ENCODE measurements at regions not wholly inside any gene's neighbourhood (a gene's known extent, or its start where the extent isn't known, plus 50 kb on each side); places are given as distances from the start of the nearest gene placed in this dataset.

DNA sequence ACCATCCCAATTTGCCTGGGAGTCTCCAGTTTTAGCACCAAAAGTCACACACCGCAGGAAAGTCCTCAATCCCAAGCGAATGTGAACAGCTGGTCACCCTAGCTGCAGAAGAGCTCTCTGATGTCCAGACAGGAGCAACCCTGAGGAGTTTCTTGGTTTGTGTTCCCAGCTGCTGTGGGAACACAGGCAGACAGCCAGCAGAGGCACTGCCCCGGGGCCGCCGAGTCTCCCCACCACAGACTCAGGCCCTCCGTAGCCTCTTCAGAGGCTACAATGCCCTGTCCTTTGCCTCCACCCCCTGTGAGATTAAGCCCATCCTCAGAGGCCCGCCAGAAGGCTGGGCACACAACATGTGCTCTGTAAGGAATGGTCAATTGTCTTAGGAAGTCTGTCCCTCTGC, 111.5 kb downstream of the TTC32 start:
- DNase-seq (ENCODE audit: low spot score in 2 of 2) (no peak), ATAC-seq (replicated peaks; ENCODE audit: extremely low read depth, poor library complexity, severe bottlenecking) (no peak)
- Mint-ChIP-seq H3K27ac (ENCODE audit: low read depth) (no peak overlapping the region), H3K36me3 (ENCODE audit: insufficient read depth) (no peaks in the 10 kb centered on the region), H3K27me3 (peaks cover 26% of the 10 kb centered on the region), H3K4me3 (no peak overlapping the region), H3K4me1 (no peaks in the 10 kb centered on the region), H3K9me3 (no peaks in the 10 kb centered on the region)

DNA sequence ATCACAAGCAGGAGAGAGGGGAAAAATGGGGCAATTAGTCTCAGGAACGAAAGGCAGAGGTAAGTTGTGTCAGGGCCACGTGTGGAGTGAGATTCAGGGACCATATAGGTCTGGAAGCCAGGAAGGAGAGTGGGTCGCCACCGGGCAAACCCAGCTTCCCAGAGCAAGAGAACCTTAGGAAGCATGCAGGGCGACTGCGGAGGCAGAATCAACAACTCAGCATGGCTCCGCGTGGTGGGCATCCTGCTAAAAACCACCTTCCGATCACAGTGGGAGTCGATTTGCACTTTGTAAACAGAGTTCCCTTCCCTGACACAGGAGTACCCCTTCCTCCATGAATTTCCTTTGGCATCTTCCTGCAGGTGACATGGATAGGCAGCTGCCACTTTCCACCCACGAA, 114.6 kb downstream of the TTC32 start:
- Mint-ChIP-seq H3K9me3 (no peaks in the 10 kb centered on the region), H3K27ac (ENCODE audit: low read depth) (no peak overlapping the region), H3K36me3 (ENCODE audit: insufficient read depth) (no peaks in the 10 kb centered on the region)

DNA sequence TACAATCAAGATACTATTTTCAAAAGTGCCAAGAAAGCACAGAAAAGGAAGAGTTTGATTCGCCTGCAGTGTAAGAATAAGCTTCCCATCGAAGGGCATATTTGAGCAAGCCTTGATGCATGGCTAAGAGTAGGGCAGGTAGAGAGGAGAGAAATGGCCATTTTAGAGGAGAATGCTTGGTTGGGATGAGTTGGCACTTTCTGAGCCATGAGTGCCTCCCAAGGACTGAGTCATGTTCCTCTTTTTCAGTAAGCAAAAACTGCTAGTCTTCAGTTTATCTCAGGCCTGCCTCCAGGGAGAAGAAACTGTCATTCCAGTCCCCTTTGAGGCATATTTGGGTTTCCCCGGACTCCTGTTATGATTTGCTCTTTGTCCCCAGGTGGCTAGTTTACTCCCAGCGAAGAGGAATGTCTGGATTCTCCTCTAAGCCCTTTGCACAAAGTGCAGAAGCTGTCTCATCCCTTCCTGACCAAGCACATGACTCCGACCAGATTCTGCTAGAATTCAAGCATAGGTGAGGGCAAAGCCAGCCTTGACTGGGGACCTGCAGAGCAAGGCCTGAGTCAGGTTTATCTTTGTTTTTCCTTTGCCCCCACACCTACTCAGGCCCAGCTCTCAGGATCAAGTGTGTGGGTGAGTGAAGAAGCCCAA, 115.2 kb downstream of the TTC32 start:
- DNase-seq (ENCODE audit: low spot score in 2 of 2) = no peak
- Mint-ChIP-seq H3K4me3 (no peak overlapping the region), H3K4me1 (no peaks in the 10 kb centered on the region), H3K36me3 (ENCODE audit: insufficient read depth) (no peaks in the 10 kb centered on the region), H3K27ac (ENCODE audit: low read depth) (no peak overlapping the region), H3K9me3 (no peaks in the 10 kb centered on the region), H3K27me3 (peaks cover 9% of the 10 kb centered on the region)
- no peak for ATAC-seq (replicated peaks; ENCODE audit: extremely low read depth, poor library complexity, severe bottlenecking)

More for the DNA sequence above, 114.6 kb downstream of the TTC32 start:
- Mint-ChIP-seq H3K4me3 (no peak overlapping the region), H3K27me3 (peaks cover 15% of the 10 kb centered on the region), H3K4me1 (no peaks in the 10 kb centered on the region)
- DNase-seq (ENCODE audit: low spot score in 2 of 2) (no peak), ATAC-seq (replicated peaks; ENCODE audit: extremely low read depth, poor library complexity, severe bottlenecking) (no peak)

DNA sequence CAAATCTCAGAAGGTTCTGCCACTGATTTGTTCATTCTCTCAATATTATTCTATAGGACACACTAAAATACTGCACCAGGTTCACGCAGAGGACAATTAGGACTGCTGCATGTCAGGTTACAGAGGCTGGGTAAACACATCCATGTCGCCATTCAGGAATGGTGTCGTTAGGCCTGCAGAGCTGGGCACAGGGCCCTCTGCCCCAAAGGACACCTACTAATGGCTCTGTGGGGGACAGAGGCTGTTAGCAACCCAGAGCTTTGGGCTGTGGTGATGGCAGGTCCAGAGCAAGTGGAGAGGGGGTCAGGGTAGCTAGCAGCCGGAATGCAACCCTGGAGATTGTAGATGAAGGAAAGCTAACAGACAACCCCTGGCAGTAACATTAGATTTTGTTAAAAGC, 115.9 kb downstream of the TTC32 start:
- DNase-seq (ENCODE audit: low spot score in 2 of 2) (no peak), ATAC-seq (replicated peaks; ENCODE audit: extremely low read depth, poor library complexity, severe bottlenecking) (no peak)

DNA sequence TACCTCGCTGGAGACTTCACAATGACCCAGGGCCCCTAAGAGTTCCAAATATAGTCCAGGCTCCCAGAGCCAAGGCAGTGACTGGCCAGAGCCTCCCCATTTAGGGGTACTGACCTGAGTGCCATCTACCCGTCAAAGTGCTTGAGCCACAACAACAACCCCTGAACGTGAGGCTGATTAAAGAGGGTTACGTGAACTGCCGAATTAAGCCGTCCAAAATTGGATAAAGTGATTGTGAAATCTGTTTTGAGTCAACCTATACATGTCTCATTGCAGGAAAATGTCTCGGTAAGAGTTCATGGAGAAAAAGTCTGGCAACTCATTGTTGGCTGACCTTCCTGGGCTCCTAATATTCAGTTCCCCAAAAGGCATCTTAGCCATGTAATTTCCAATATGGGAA, 116.3 kb downstream of the TTC32 start:
- ATAC-seq (replicated peaks; ENCODE audit: extremely low read depth, poor library complexity, severe bottlenecking) = no peak
- no peaks in the 10 kb centered on the region for H3K9me3 Mint-ChIP-seq
- H3K27ac Mint-ChIP-seq (ENCODE audit: low read depth) = no peak overlapping the region
- no peak for DNase-seq (ENCODE audit: low spot score in 2 of 2)
- no peaks in the 10 kb centered on the region for H3K4me1 Mint-ChIP-seq
- no peaks in the 10 kb centered on the region for H3K36me3 Mint-ChIP-seq (ENCODE audit: insufficient read depth)
- H3K4me3 Mint-ChIP-seq = no peak overlapping the region
- H3K27me3 Mint-ChIP-seq = peaks cover 8% of the 10 kb centered on the region

More for the DNA sequence above, 115.9 kb downstream of the TTC32 start:
- no peak overlapping the region for H3K27ac Mint-ChIP-seq (ENCODE audit: low read depth)
- H3K27me3 Mint-ChIP-seq = peaks cover 8% of the 10 kb centered on the region
- no peaks in the 10 kb centered on the region for H3K9me3 Mint-ChIP-seq
- no peaks in the 10 kb centered on the region for H3K4me1 Mint-ChIP-seq
- H3K36me3 Mint-ChIP-seq (ENCODE audit: insufficient read depth) = no peaks in the 10 kb centered on the region
- no peak overlapping the region for H3K4me3 Mint-ChIP-seq

- Mint-ChIP-seq H3K27me3 (peaks cover 10% of the 10 kb centered on the region), H3K36me3 (ENCODE audit: insufficient read depth) (no peaks in the 10 kb centered on the region), H3K27ac (ENCODE audit: low read depth) (no peak overlapping the region), H3K9me3 (no peaks in the 10 kb centered on the region), H3K4me3 (no peak overlapping the region), H3K4me1 (no peaks in the 10 kb centered on the region)
- no peak for DNase-seq (ENCODE audit: low spot score in 2 of 2)
- no peak for ATAC-seq (replicated peaks; ENCODE audit: extremely low read depth, poor library complexity, severe bottlenecking)
These were observed 117.3 kb downstream of the TTC32 start for GRCh38 chr2:19784456-19784855.

- Mint-ChIP-seq H3K36me3 (ENCODE audit: insufficient read depth) (no peaks in the 10 kb centered on the region), H3K27me3 (peaks cover 15% of the 10 kb centered on the region), H3K9me3 (no peaks in the 10 kb centered on the region), H3K27ac (ENCODE audit: low read depth) (no peak overlapping the region), H3K4me1 (no peaks in the 10 kb centered on the region), H3K4me3 (no peak overlapping the region)
- ATAC-seq (replicated peaks; ENCODE audit: extremely low read depth, poor library complexity, severe bottlenecking) (no peak), DNase-seq (ENCODE audit: low spot score in 2 of 2) (no peak)
These were observed 117.8 kb downstream of the TTC32 start for GRCh38 chr2:19783935-19784334.

DNA sequence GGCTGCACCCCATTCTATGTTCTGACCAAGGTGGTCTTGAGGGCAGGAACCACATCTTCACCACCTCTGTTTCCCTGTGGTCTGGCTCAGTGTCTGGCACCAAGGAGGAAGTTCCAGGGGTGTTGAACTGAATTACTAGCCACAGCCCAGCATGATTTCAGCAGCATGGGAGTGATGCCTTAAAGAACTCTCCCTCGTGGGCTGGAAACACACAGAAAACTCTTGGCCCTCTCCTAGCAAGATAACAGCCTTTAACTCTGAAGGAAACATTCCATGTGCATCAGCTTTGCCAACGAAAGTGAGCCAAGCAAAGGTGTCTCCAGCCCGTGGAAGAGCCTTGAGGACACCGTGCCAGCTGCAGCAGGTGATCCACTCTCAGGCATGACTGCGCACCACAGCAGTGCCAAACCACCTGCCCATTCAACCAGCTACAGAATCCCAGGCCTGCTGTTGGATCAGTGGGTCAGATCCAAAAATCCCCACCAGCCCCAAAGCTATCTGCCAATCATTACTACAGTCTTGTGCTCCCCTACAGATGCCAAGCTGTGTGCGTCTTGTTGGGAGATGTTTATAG, 124.8 kb downstream of the TTC32 start:
- DNase-seq (ENCODE audit: low spot score in 2 of 2) (no peak), ATAC-seq (replicated peaks; ENCODE audit: extremely low read depth, poor library complexity, severe bottlenecking) (no peak)
- Mint-ChIP-seq H3K36me3 (ENCODE audit: insufficient read depth) (peaks cover 5% of the 10 kb centered on the region), H3K4me3 (no peak overlapping the region), H3K9me3 (no peaks in the 10 kb centered on the region), H3K4me1 (no peaks in the 10 kb centered on the region), H3K27ac (ENCODE audit: low read depth) (no peak overlapping the region), H3K27me3 (peaks cover 32% of the 10 kb centered on the region)

GRCh38 chr2:19775838-19776237, 125.9 kb downstream of the TTC32 start:
- Mint-ChIP-seq H3K4me3 (no peak overlapping the region), H3K27ac (ENCODE audit: low read depth) (no peak overlapping the region), H3K4me1 (no peaks in the 10 kb centered on the region), H3K9me3 (no peaks in the 10 kb centered on the region), H3K27me3 (peaks cover 32% of the 10 kb centered on the region), H3K36me3 (ENCODE audit: insufficient read depth) (peaks cover 5% of the 10 kb centered on the region)
- DNase-seq (ENCODE audit: low spot score in 2 of 2) = no peak
- no peak for ATAC-seq (replicated peaks; ENCODE audit: extremely low read depth, poor library complexity, severe bottlenecking)

GRCh38 chr2:19775315-19775714, 126.5 kb downstream of the TTC32 start:
- no peak for ATAC-seq (replicated peaks; ENCODE audit: extremely low read depth, poor library complexity, severe bottlenecking)
- no peak for DNase-seq (ENCODE audit: low spot score in 2 of 2)
- no peak overlapping the region for H3K4me3 Mint-ChIP-seq
- H3K36me3 Mint-ChIP-seq (ENCODE audit: insufficient read depth) = peaks cover 5% of the 10 kb centered on the region
- H3K27ac Mint-ChIP-seq (ENCODE audit: low read depth) = no peak overlapping the region
- H3K9me3 Mint-ChIP-seq = no peaks in the 10 kb centered on the region
- peaks cover 32% of the 10 kb centered on the region for H3K27me3 Mint-ChIP-seq
- no peaks in the 10 kb centered on the region for H3K4me1 Mint-ChIP-seq

GRCh38 chr2:19774805-19775176, 127.0 kb downstream of the TTC32 start:
- H3K9me3 Mint-ChIP-seq = no peaks in the 10 kb centered on the region
- DNase-seq (ENCODE audit: low spot score in 2 of 2) (no peak), ATAC-seq (replicated peaks; ENCODE audit: extremely low read depth, poor library complexity, severe bottlenecking) (no peak)
- peaks cover 32% of the 10 kb centered on the region for H3K27me3 Mint-ChIP-seq
- H3K36me3 Mint-ChIP-seq (ENCODE audit: insufficient read depth) = peaks cover 5% of the 10 kb centered on the region
- no peak overlapping the region for H3K27ac Mint-ChIP-seq (ENCODE audit: low read depth)
- no peak overlapping the region for H3K4me3 Mint-ChIP-seq
- H3K4me1 Mint-ChIP-seq = no peaks in the 10 kb centered on the region

GRCh38 chr2:19772981-19773380, 128.8 kb downstream of the TTC32 start:
- no peak overlapping the region for H3K4me3 Mint-ChIP-seq
- peaks cover 5% of the 10 kb centered on the region for H3K36me3 Mint-ChIP-seq (ENCODE audit: insufficient read depth)
- peaks cover 15% of the 10 kb centered on the region for H3K27me3 Mint-ChIP-seq
- ATAC-seq (replicated peaks; ENCODE audit: extremely low read depth, poor library complexity, severe bottlenecking) (no peak), DNase-seq (ENCODE audit: low spot score in 2 of 2) (no peak)
- no peak overlapping the region for H3K27ac Mint-ChIP-seq (ENCODE audit: low read depth)
- H3K9me3 Mint-ChIP-seq = no peaks in the 10 kb centered on the region
- no peaks in the 10 kb centered on the region for H3K4me1 Mint-ChIP-seq

- Mint-ChIP-seq H3K4me1 (no peaks in the 10 kb centered on the region), H3K27me3 (no peaks in the 10 kb centered on the region), H3K27ac (ENCODE audit: low read depth) (no peak overlapping the region), H3K36me3 (ENCODE audit: insufficient read depth) (peaks cover 4% of the 10 kb centered on the region), H3K4me3 (no peak overlapping the region), H3K9me3 (no peaks in the 10 kb centered on the region)
- DNase-seq (ENCODE audit: low spot score in 2 of 2) (no peak), ATAC-seq (replicated peaks; ENCODE audit: extremely low read depth, poor library complexity, severe bottlenecking) (no peak)
These were observed 132.3 kb downstream of the TTC32 start for GRCh38 chr2:19769513-19769912.

All from central memory CD8-positive, alpha-beta T cell (primary cell).